GM23338 (cell line): ENCODE measurements at regions not wholly inside any gene's neighbourhood (a gene's known extent, or its start where the extent isn't known, plus 50 kb on each side); places are given as distances from the start of the nearest gene placed in this dataset.

Source experiments
- ATAC-seq: fragments of 200-7000 bp; cut with Tn5 transposase; 3 replicates; pipeline ENCODE4 v1.9.1; 2020
- DNase-seq: peaks from one replicate; pipeline ENCODE4 v3.0.0-alpha.2; 2015; ENCODE audit warnings: low spot score
- H2AFZ ChIP-seq: fragments of 200-600 bp; sonication (generic); 2 replicates; pipeline ENCODE4 v1.8.0; 2016; ENCODE audit warnings: antibody characterized with exemption, mild to moderate bottlenecking, moderate library complexity
- H3F3A ChIP-seq: fragments of 200-600 bp; sonication (generic); replicated peaks from 2 replicates; pipeline ENCODE4 v1.8.0; 2017; ENCODE audit warnings: antibody characterized with exemption, mixed run types, low read depth
- H3K27ac ChIP-seq: fragments of 200-600 bp; sonication (generic); 2 replicates; pipeline ENCODE4 v1.6.1; 2016; ENCODE audit warnings: low read depth
- H3K27me3 ChIP-seq: fragments of 200-600 bp; sonication (generic); 2 replicates; pipeline ENCODE4 v1.8.0; 2016; ENCODE audit warnings: mild to moderate bottlenecking, mixed run types, moderate library complexity; ENCODE audit not compliant: insufficient read depth
- H3K36me3 ChIP-seq: fragments of 200-600 bp; sonication (generic); 2 replicates; pipeline ENCODE4 v1.8.0; 2016; ENCODE audit warnings: mild to moderate bottlenecking; ENCODE audit not compliant: insufficient read depth
- H3K4me1 ChIP-seq: fragments of 200-600 bp; sonication (generic); 2 replicates; pipeline ENCODE4 v1.8.0; 2016; ENCODE audit warnings: mild to moderate bottlenecking, moderate library complexity; ENCODE audit not compliant: insufficient read depth
- H3K4me2 ChIP-seq: fragments of 200-600 bp; sonication (generic); 2 replicates; pipeline ENCODE4 v1.7.1; 2017; ENCODE audit warnings: mixed run types
- H3K4me3 ChIP-seq: fragments of 200-600 bp; sonication (generic); 2 replicates; pipeline ENCODE4 v1.6.1; 2016; ENCODE audit warnings: mixed run types
- H3K79me2 ChIP-seq: fragments of 200-600 bp; sonication (generic); replicated peaks from 2 replicates; pipeline ENCODE4 v1.8.0; 2017; ENCODE audit warnings: mild to moderate bottlenecking; ENCODE audit not compliant: insufficient read depth
- H3K9me2 ChIP-seq: fragments of 200-600 bp; sonication (generic); 2 replicates; pipeline ENCODE4 v1.8.0; 2017; ENCODE audit not compliant: insufficient read depth
- H4K20me1 ChIP-seq: fragments of 200-600 bp; sonication (generic); replicated peaks from 2 replicates; pipeline ENCODE4 v1.8.0; 2017; ENCODE audit warnings: mild to moderate bottlenecking; ENCODE audit not compliant: insufficient read depth
- H3K27ac Mint-ChIP-seq: 2 replicates; pipeline ENCODE4 v1.8.0; 2020; ENCODE audit warnings: inconsistent platforms, mild to moderate bottlenecking, moderate library complexity, mixed read lengths
- H3K27me3 Mint-ChIP-seq: 3 replicates; pipeline ENCODE4 v1.8.0; 2022; ENCODE audit warnings: low read depth, mild to moderate bottlenecking, moderate library complexity, mixed read lengths, inconsistent platforms; ENCODE audit not compliant: insufficient read depth, poor library complexity
- H3K36me3 Mint-ChIP-seq: 3 replicates; pipeline ENCODE4 v1.8.0; 2021; ENCODE audit warnings: low read depth, mild to moderate bottlenecking, inconsistent platforms, moderate library complexity, mixed read lengths
- H3K4me1 Mint-ChIP-seq: 3 replicates; pipeline ENCODE4 v1.8.0; 2020; ENCODE audit warnings: mild to moderate bottlenecking, inconsistent platforms, mixed read lengths
- H3K4me3 Mint-ChIP-seq: 3 replicates; pipeline ENCODE4 v1.8.0; 2021; ENCODE audit warnings: moderate library complexity, mild to moderate bottlenecking, inconsistent platforms, mixed read lengths
- H3K9me3 Mint-ChIP-seq: 3 replicates; pipeline ENCODE4 v1.8.0; 2020; ENCODE audit warnings: moderate library complexity, mild to moderate bottlenecking, inconsistent platforms, mixed read lengths
- CREB1 ChIP-seq: fragments of 250-450 bp; sonication (Bioruptor Pico); IDR thresholded peaks from 2 replicates; pipeline ENCODE4 v1.5.0; 2020; ENCODE audit warnings: low read depth, mild to moderate bottlenecking, moderate library complexity
- EZH2 ChIP-seq: fragments of 200-600 bp; sonication (generic); IDR thresholded peaks from one replicate; pipeline ENCODE4 v1.8.0; 2017; ENCODE audit warnings: antibody characterized with exemption, mild to moderate bottlenecking, low read depth; ENCODE audit not compliant: unreplicated experiment
- EZH2phosphoT487 ChIP-seq: fragments of 200-600 bp; sonication (generic); IDR thresholded peaks from one replicate; pipeline ENCODE4 v1.8.1; 2018; ENCODE audit warnings: antibody characterized with exemption; ENCODE audit not compliant: unreplicated experiment
- JUNB ChIP-seq: IDR thresholded peaks from one replicate; pipeline ENCODE4 v1.6.1; 2016; ENCODE audit warnings: antibody characterized with exemption; ENCODE audit not compliant: unreplicated experiment
- NANOG ChIP-seq: IDR thresholded peaks from 2 replicates; pipeline ENCODE4 v1.6.1; 2016; ENCODE audit warnings: antibody characterized with exemption, borderline replicate concordance
- POLR2AphosphoS5 ChIP-seq: IDR thresholded peaks from 2 replicates; pipeline ENCODE4 v1.6.1; 2016; ENCODE audit warnings: antibody characterized with exemption, low read depth
- STAT1 ChIP-seq: IDR thresholded peaks from one replicate; pipeline ENCODE4 v1.6.1; 2016; ENCODE audit warnings: antibody characterized with exemption; ENCODE audit not compliant: unreplicated experiment
- ZNF114 ChIP-seq: fragments of 250-450 bp; sonication (Bioruptor Pico); IDR thresholded peaks from 2 replicates; pipeline ENCODE4 v1.5.0; 2020; ENCODE audit warnings: mild to moderate bottlenecking, moderate library complexity
- ZNF331 ChIP-seq: fragments of 250-450 bp; sonication (Bioruptor Pico); IDR thresholded peaks from 2 replicates; pipeline ENCODE4 v1.5.0; 2020; ENCODE audit warnings: low read depth, mild to moderate bottlenecking, moderate library complexity
- TF ChIP-seq, protein P1 (sequence below): IDR thresholded peaks from one replicate; pipeline ENCODE4 v1.6.1; 2018; ENCODE audit warnings: antibody characterized with exemption; ENCODE audit not compliant: unreplicated experiment
- TF ChIP-seq, protein P2 (sequence below): IDR thresholded peaks from 2 replicates; pipeline ENCODE4 v1.6.1; 2016; ENCODE audit warnings: antibody characterized with exemption
- TF ChIP-seq, protein P3 (sequence below), 2 experiments: fragments of 200-600 bp in 1 of 2; sonication (generic) in 1 of 2; conservative IDR thresholded peaks; 2 replicates each; pipeline versions ENCODE4 v1.5.1 to v1.6.1; 2016 to 2017; ENCODE audit warnings: antibody characterized with exemption in 2 of 2, low read depth in 2 of 2, mild to moderate bottlenecking in 2 of 2, moderate library complexity in 1 of 2

DNA sequence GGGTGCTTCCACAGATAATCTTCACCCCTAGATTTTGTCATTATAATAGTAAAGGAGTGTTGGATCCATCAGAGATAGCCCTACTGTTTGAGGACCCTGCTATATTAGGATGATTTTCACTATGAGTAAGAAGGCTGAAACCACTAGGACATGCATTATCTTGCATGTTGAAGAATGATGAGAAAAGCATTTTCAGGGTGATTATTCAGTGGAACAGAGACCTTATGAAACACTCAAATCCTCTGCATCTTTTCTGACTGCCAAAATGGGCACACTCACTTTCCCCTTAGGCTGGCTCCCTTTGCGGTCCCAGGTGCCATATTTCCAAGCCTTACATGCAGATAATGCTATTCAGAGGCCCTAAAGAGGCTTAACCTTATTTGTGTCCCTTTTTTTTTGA, 296.9 kb downstream of the RND3 start (continued):
- TF ChIP-seq, protein P1, sequence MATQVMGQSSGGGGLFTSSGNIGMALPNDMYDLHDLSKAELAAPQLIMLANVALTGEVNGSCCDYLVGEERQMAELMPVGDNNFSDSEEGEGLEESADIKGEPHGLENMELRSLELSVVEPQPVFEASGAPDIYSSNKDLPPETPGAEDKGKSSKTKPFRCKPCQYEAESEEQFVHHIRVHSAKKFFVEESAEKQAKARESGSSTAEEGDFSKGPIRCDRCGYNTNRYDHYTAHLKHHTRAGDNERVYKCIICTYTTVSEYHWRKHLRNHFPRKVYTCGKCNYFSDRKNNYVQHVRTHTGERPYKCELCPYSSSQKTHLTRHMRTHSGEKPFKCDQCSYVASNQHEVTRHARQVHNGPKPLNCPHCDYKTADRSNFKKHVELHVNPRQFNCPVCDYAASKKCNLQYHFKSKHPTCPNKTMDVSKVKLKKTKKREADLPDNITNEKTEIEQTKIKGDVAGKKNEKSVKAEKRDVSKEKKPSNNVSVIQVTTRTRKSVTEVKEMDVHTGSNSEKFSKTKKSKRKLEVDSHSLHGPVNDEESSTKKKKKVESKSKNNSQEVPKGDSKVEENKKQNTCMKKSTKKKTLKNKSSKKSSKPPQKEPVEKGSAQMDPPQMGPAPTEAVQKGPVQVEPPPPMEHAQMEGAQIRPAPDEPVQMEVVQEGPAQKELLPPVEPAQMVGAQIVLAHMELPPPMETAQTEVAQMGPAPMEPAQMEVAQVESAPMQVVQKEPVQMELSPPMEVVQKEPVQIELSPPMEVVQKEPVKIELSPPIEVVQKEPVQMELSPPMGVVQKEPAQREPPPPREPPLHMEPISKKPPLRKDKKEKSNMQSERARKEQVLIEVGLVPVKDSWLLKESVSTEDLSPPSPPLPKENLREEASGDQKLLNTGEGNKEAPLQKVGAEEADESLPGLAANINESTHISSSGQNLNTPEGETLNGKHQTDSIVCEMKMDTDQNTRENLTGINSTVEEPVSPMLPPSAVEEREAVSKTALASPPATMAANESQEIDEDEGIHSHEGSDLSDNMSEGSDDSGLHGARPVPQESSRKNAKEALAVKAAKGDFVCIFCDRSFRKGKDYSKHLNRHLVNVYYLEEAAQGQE: no peak
- TF ChIP-seq EZH2phosphoT487 (no peak), CREB1 (CRISPR knock-in tag) (no peak), STAT1 (no peak), ZNF114 (no peak), ZNF331 (CRISPR knock-in tag) (no peak), JUNB (no peak), EZH2 (no peak), POLR2AphosphoS5 (no peak)
- TF ChIP-seq, protein P2, sequence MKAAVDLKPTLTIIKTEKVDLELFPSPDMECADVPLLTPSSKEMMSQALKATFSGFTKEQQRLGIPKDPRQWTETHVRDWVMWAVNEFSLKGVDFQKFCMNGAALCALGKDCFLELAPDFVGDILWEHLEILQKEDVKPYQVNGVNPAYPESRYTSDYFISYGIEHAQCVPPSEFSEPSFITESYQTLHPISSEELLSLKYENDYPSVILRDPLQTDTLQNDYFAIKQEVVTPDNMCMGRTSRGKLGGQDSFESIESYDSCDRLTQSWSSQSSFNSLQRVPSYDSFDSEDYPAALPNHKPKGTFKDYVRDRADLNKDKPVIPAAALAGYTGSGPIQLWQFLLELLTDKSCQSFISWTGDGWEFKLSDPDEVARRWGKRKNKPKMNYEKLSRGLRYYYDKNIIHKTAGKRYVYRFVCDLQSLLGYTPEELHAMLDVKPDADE: no peak
- TF ChIP-seq, protein P3, sequence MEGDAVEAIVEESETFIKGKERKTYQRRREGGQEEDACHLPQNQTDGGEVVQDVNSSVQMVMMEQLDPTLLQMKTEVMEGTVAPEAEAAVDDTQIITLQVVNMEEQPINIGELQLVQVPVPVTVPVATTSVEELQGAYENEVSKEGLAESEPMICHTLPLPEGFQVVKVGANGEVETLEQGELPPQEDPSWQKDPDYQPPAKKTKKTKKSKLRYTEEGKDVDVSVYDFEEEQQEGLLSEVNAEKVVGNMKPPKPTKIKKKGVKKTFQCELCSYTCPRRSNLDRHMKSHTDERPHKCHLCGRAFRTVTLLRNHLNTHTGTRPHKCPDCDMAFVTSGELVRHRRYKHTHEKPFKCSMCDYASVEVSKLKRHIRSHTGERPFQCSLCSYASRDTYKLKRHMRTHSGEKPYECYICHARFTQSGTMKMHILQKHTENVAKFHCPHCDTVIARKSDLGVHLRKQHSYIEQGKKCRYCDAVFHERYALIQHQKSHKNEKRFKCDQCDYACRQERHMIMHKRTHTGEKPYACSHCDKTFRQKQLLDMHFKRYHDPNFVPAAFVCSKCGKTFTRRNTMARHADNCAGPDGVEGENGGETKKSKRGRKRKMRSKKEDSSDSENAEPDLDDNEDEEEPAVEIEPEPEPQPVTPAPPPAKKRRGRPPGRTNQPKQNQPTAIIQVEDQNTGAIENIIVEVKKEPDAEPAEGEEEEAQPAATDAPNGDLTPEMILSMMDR (conservative IDR thresholded peaks at IDR 0.05; ENCODE audit: low read depth in 2 of 2): no peak

DNA sequence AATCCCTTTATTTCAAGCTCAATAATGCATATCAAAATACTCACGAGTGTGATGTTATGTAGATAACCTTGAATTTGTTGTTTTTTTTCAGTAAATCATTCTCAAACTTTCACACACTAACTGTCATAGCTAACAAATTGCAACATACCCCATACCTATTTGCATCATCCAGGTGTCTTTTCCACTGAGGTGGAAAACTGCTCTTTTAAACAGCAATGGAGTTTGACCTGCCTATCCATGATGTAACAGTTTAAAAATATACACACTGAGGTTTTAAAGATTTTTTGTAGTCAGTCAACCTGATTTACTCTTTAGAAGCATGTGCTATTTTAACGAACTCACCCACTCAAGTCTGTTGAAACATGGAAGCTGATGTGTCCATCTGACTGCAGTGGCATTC, 298.7 kb downstream of the RND3 start:
- no peaks in the 10 kb centered on the region for H4K20me1 ChIP-seq
- no peak for ATAC-seq

More for the DNA sequence above, 298.7 kb downstream of the RND3 start:
- H3K4me3 ChIP-seq: no peak overlapping the region
- H3K4me1 ChIP-seq: peaks cover 6% of the 10 kb centered on the region; the same call in 1 of the 2 replicates
- no peak overlapping the region for H2AFZ ChIP-seq
- no peaks in the 10 kb centered on the region for H3F3A ChIP-seq
- Mint-ChIP-seq H3K4me1 (peaks cover 12% of the 10 kb centered on the region), H3K4me3 (no peak overlapping the region), H3K36me3 (peaks cover 2% of the 10 kb centered on the region; the same call in 1 of the 3 replicates), H3K27ac (no peak overlapping the region), H3K9me3 (no peaks in the 10 kb centered on the region), H3K27me3 (peaks cover 3% of the 10 kb centered on the region)
- no peaks in the 10 kb centered on the region for H3K36me3 ChIP-seq
- no peaks in the 10 kb centered on the region for H3K79me2 ChIP-seq
- no peaks in the 10 kb centered on the region for H3K27me3 ChIP-seq
- no peak overlapping the region for H3K4me2 ChIP-seq
- TF ChIP-seq NANOG (no peak), STAT1 (no peak)
- TF ChIP-seq, protein P1: no peak
- DNase-seq: no peak
- H3K9me2 ChIP-seq: 0 out of 2 replicates have a peak, but pooled peaks cover 8% of the 10 kb centered on the region
- no peak overlapping the region for H3K27ac ChIP-seq
